ENCODE measurements at regions not wholly inside any gene's neighbourhood (a gene's known extent, or its start where the extent isn't known, plus 50 kb on each side); places are given as distances from the start of the nearest gene placed in this dataset.

- no peak for TF ChIP-seq CTCF (IDR thresholded peaks at IDR 0.05; ENCODE audit: control insufficient read depth, extremely low read depth, insufficient read depth)
- H3K4me3 ChIP-seq (ENCODE audit: low read depth, low read length), result no peak overlapping the region
- no peak for DNase-seq (ENCODE audit: low read depth)
Observed at GRCh38 chr2:60251247-60251646, 302.2 kb downstream of the BCL11A start.

GRCh38 chr2:60249879-60250278, 303.6 kb downstream of the BCL11A start:
- TF ChIP-seq CTCF (IDR thresholded peaks at IDR 0.05; ENCODE audit: control insufficient read depth, extremely low read depth, insufficient read depth), result no peak
- no peak overlapping the region for H3K4me3 ChIP-seq (ENCODE audit: low read depth, low read length)
- DNase-seq (ENCODE audit: low read depth), result no peak

GRCh38 chr2:60247471-60247870, 306.0 kb downstream of the BCL11A start:
- no peak overlapping the region for H3K4me3 ChIP-seq (ENCODE audit: low read depth, low read length)
- no peak for TF ChIP-seq CTCF (IDR thresholded peaks at IDR 0.05; ENCODE audit: control insufficient read depth, extremely low read depth, insufficient read depth)
- no peak for DNase-seq (ENCODE audit: low read depth)

GRCh38 chr2:60246583-60246982, 306.9 kb downstream of the BCL11A start:
- H3K4me3 ChIP-seq (ENCODE audit: low read depth, low read length), result no peak overlapping the region
- no peak for TF ChIP-seq CTCF (IDR thresholded peaks at IDR 0.05; ENCODE audit: control insufficient read depth, extremely low read depth, insufficient read depth)
- no peak for DNase-seq (ENCODE audit: low read depth)

GRCh38 chr2:60234274-60234986, 319.0 kb downstream of the BCL11A start:
- no peak for DNase-seq (ENCODE audit: low read depth)
- no peak for TF ChIP-seq CTCF (IDR thresholded peaks at IDR 0.05; ENCODE audit: control insufficient read depth, extremely low read depth, insufficient read depth)
- no peak overlapping the region for H3K4me3 ChIP-seq (ENCODE audit: low read depth, low read length)

GRCh38 chr2:60230596-60230995, 322.9 kb downstream of the BCL11A start:
- no peak overlapping the region for H3K4me3 ChIP-seq (ENCODE audit: low read depth, low read length)
- no peak for DNase-seq (ENCODE audit: low read depth)
- TF ChIP-seq CTCF (IDR thresholded peaks at IDR 0.05; ENCODE audit: control insufficient read depth, extremely low read depth, insufficient read depth), result no peak

GRCh38 chr2:60230037-60230436, 323.4 kb downstream of the BCL11A start:
- H3K4me3 ChIP-seq (ENCODE audit: low read depth, low read length), result no peak overlapping the region
- TF ChIP-seq CTCF (IDR thresholded peaks at IDR 0.05; ENCODE audit: control insufficient read depth, extremely low read depth, insufficient read depth), result no peak
- no peak for DNase-seq (ENCODE audit: low read depth)
